ENCODE measurements at regions not wholly inside any gene's neighbourhood (a gene's known extent, or its start where the extent isn't known, plus 50 kb on each side); places are given as distances from the start of the nearest gene placed in this dataset.

DNA sequence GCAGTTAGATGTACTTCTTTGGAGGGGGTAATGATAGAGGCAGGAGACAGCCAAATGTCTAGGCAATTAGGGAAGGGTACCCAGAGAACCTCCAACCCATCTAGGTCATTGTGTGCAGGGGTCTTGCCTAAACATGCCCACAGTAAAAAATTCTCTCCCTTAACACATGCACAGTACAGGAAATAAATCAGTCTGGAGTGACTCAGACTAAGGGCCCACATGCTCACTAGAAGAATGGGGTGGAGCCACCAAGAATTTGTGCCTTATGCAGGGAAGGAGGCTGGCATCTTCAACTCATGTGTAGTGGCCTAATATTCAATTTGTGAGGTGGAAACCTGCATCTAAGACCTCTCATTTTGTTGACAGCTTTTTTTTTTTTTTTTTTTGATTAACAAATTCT lies 945.3 kb upstream of the GRIA3 start (continued):
- TF ChIP-seq REST (IDR thresholded peaks at IDR 0.05) = no peak

GRCh38 chrX:122241959-122242358 lies 942.1 kb upstream of the GRIA3 start:
- POLR2A ChIA-PET = no interaction called here
- 47% methylated on average over 7 of the region's 7 CpGs for WGBS (ENCODE audit: missing lambda C conversion rate)
- no peak overlapping the region for H3K4me2 ChIP-seq

DNA sequence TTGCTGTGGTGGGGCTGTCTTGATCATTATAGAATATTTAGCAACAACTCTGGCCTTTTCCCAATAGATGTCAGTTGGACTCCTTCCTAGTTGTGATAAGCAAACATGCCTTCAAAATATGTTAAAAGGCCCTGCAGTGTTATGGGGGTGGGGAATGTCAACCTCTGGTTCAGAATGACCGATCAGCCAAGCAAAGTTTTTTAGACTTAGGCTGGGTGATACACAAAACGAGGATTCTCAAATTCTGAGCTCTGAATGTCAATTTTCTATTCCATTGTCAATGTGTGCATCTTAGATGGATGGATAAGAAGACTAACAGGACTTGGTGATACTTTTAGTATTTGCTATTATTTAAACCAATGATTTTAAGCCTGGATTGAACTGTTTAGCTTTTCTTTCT lies 940.0 kb upstream of the GRIA3 start:
- CTCF ChIA-PET = no interaction called here
- Histone ChIP-seq H3K4me2 (no peak overlapping the region), H3K4me1 (no peaks in the 10 kb centered on the region), H3K4me3 (no peak overlapping the region), H3K27ac (no peak overlapping the region), H3K9me3 (no peaks in the 10 kb centered on the region)
- TF ChIP-seq USF2 (IDR thresholded peaks at IDR 0.05) (no peak), MAZ (IDR thresholded peaks at IDR 0.05; ENCODE audit: borderline replicate concordance, low read depth, low read length) (no peak), CBX2 (IDR thresholded peaks at IDR 0.05; ENCODE audit: borderline replicate concordance, low read depth) (no peak), ZSCAN20 (CRISPR knock-in tag; IDR thresholded peaks at IDR 0.05) (no peak), EHMT2 (IDR thresholded peaks at IDR 0.05; ENCODE audit: low read depth) (no peak), CHD2 (IDR thresholded peaks at IDR 0.05; ENCODE audit: low read length, partially characterized antibody) (no peak), SMC3 (IDR thresholded peaks at IDR 0.05) (no peak)
- TF ChIP-seq, protein P1, sequence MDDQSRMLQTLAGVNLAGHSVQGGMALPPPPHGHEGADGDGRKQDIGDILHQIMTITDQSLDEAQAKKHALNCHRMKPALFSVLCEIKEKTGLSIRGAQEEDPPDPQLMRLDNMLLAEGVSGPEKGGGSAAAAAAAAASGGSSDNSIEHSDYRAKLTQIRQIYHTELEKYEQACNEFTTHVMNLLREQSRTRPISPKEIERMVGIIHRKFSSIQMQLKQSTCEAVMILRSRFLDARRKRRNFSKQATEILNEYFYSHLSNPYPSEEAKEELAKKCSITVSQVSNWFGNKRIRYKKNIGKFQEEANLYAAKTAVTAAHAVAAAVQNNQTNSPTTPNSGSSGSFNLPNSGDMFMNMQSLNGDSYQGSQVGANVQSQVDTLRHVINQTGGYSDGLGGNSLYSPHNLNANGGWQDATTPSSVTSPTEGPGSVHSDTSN (IDR thresholded peaks at IDR 0.05) = no peak
- FAIRE-seq = peak; percentile 97
- POLR2A ChIA-PET = no interaction called here
- no peak for DNase-seq (ENCODE audit: low read depth in 1 of 2, low spot score in 1 of 2)
- no peak for ATAC-seq
- 6% methylated on average over 2 of the region's 2 CpGs for WGBS (ENCODE audit: missing lambda C conversion rate)

More at GRCh38 chrX:122241959-122242358, 942.1 kb upstream of the GRIA3 start:
- TF ChIP-seq GATA3 (IDR thresholded peaks at IDR 0.05; ENCODE audit: borderline replicate concordance) (no peak), ESRRA (IDR thresholded peaks at IDR 0.05; ENCODE audit: borderline replicate concordance, low read length) (no peak), HMGXB4 (CRISPR knock-in tag; IDR thresholded peaks at IDR 0.05; ENCODE audit: borderline replicate concordance) (no peak), BHLHE40 (IDR thresholded peaks at IDR 0.05; ENCODE audit: low read depth, low read length) (no peak), SMC3 (IDR thresholded peaks at IDR 0.05) (no peak), CBX8 (IDR thresholded peaks at IDR 0.05) (no peak), HOXB5 (CRISPR knock-in tag; IDR thresholded peaks at IDR 0.05) (no peak), FOSL2 (IDR thresholded peaks at IDR 0.05) (no peak), FOSL2 (CRISPR knock-in tag; IDR thresholded peaks at IDR 0.05) (no peak)
- ATAC-seq (no peak), DNase-seq (ENCODE audit: low read depth in 1 of 2, low spot score in 1 of 2) (no peak), FAIRE-seq (no peak)
- no peaks in the 10 kb centered on the region for H3K4me1 ChIP-seq
- no peaks in the 10 kb centered on the region for H3K9me3 ChIP-seq
- CTCF ChIA-PET = interaction anchor here (0.6 kb wide), 1 partner anchor 161 kb away, joined by 3 read pairs; no protein-coding TSS in a partner anchor
- H3K4me3 ChIP-seq = no peak overlapping the region
- no peak overlapping the region for H3K27ac ChIP-seq
